ENCODE measurements at regions not wholly inside any gene's neighbourhood (a gene's known extent, or its start where the extent isn't known, plus 50 kb on each side); places are given as distances from the start of the nearest gene placed in this dataset.

GRCh38 chr5:91235271-91235694 lies 147.8 kb downstream of the ARRDC3 start:
- H2BK12ac ChIP-seq (ENCODE audit: low read depth, low read length) = no peak overlapping the region
- H2BK120ac ChIP-seq (replicated peaks; ENCODE audit: low read depth, low read length) = no peak overlapping the region
- no peak overlapping the region for H2BK15ac ChIP-seq (ENCODE audit: low read length)
- no peak overlapping the region for H3K14ac ChIP-seq (ENCODE audit: insufficient read length)
- FAIRE-seq (no peak), DNase-seq (ENCODE audit: low read depth in 1 of 2, low spot score in 2 of 2) (no peak)
- no peak for TF ChIP-seq SP1 (IDR thresholded peaks at IDR 0.05; ENCODE audit: low read depth, low read length)
- TF ChIP-seq GTF2F1 (IDR thresholded peaks at IDR 0.05; ENCODE audit: borderline replicate concordance, low read depth, low read length) = no peak
- no peak for TF ChIP-seq CBX8 (IDR thresholded peaks at IDR 0.05; ENCODE audit: borderline replicate concordance, low read depth, low read length)
- TF ChIP-seq TAF7 (optimal IDR thresholded peaks at IDR 0.05; ENCODE audit: borderline replicate concordance, low read depth, low read length) = no peak
- TF ChIP-seq CTBP2 (IDR thresholded peaks at IDR 0.05; ENCODE audit: borderline replicate concordance, insufficient read depth, insufficient read length, low read length) = no peak
- TF ChIP-seq MAFK (IDR thresholded peaks at IDR 0.05; ENCODE audit: low read depth, low read length) = no peak
- TF ChIP-seq JUND (IDR thresholded peaks at IDR 0.05; ENCODE audit: low read length) = no peak
- TF ChIP-seq ATF3 (IDR thresholded peaks at IDR 0.05; ENCODE audit: insufficient read depth, low read depth, low read length) = no peak
- no peak for TF ChIP-seq CREB1 (IDR thresholded peaks at IDR 0.05)
- TF ChIP-seq POLR2A (IDR thresholded peaks at IDR 0.05; ENCODE audit: control extremely low read depth in 1 of 2, low read depth in 2 of 2, low read length in 2 of 2) = no peak
- TF ChIP-seq TAF1 (IDR thresholded peaks at IDR 0.05; ENCODE audit: low read depth, low read length) = no peak
- no peak for TF ChIP-seq FOSL1 (IDR thresholded peaks at IDR 0.05; ENCODE audit: insufficient read depth, low read depth, low read length)
- H2AFZ ChIP-seq (ENCODE audit: low read length) = no peak overlapping the region
- no peak overlapping the region for H3K18ac ChIP-seq (ENCODE audit: extremely low read depth, low read length)
- WGBS, 2 experiments (ENCODE audit: extremely low coverage in 1 of 2, insufficient coverage in 1 of 2, insufficient read length in 1 of 2, insufficient replicate concordance in 2 of 2, low coverage in 1 of 2, low lambda C conversion rate in 2 of 2, missing lambda C conversion rate in 1 of 2) = 98% methylated on average over 2 of the region's 2 CpGs; no CpG with 5 or more reads in 1 of the 2 experiments
- no peak overlapping the region for H3K56ac ChIP-seq (replicated peaks; ENCODE audit: insufficient read length, low read depth, low read length)
- ChIA-PET CTCF (ENCODE audit: partially characterized antibody) (interaction anchor here (1.0 to 4.3 kb wide), 5 partner anchors 9 to 184 kb away, joined by 4 to 28 read pairs (median 5); no protein-coding TSS in a partner anchor), POLR2A (ENCODE audit: partially characterized antibody) (interaction anchor here (0.8 to 2.1 kb wide), 2 partner anchors 15 to 148 kb away, joined by 3 to 6 read pairs; partner anchors contain the start of gene ARRDC3)
- H2BK5ac ChIP-seq (ENCODE audit: low read depth, low read length) = no peak overlapping the region
- no peaks in the 10 kb centered on the region for H3K79me2 ChIP-seq (ENCODE audit: control insufficient read depth in 1 of 2, insufficient read depth in 2 of 2, low read length in 2 of 2)
- no peaks in the 10 kb centered on the region for H4K20me1 ChIP-seq (replicated peaks in 1 of 2; ENCODE audit: control insufficient read depth in 1 of 2, insufficient read depth in 2 of 2, low read length in 2 of 2)
- H3K4me3 ChIP-seq (ENCODE audit: extremely low read depth in 1 of 4, insufficient read depth in 2 of 4, low read depth in 3 of 4, low read length in 4 of 4) = no peak overlapping the region
- H3K9ac ChIP-seq (replicated peaks in 1 of 4; ENCODE audit: extremely low read depth in 1 of 4, low read depth in 3 of 4, low read length in 3 of 4) = no peak overlapping the region
- H4K5ac ChIP-seq (ENCODE audit: insufficient read length, low read depth, low read length) = no peak overlapping the region
- no peak overlapping the region for H2BK20ac ChIP-seq (ENCODE audit: low read length)
- H2AK5ac ChIP-seq (ENCODE audit: low read depth, low read length) = no peak overlapping the region
- 0 out of 4 replicates have a peak, but pooled peaks cover 0 to 2% of the 10 kb centered on the region in 2 experiments for H3K9me3 ChIP-seq (ENCODE audit: insufficient read depth in 2 of 2, low read depth in 1 of 2, low read length in 1 of 2)
- no peak overlapping the region for H3K27ac ChIP-seq (ENCODE audit: low read depth, low read length)
- H3K27me3 ChIP-seq (replicated peaks in 1 of 4; ENCODE audit: control insufficient read depth in 3 of 4, extremely low read depth in 1 of 4, insufficient read depth in 3 of 4, low read length in 3 of 4) = no peaks in the 10 kb centered on the region
- H3K23me2 ChIP-seq (ENCODE audit: low read depth, low read length) = no peaks in the 10 kb centered on the region
- no peaks in the 10 kb centered on the region for H3K36me3 ChIP-seq (ENCODE audit: control insufficient read depth in 2 of 4, insufficient read depth in 4 of 4, low read length in 3 of 4)
- H4K91ac ChIP-seq (replicated peaks; ENCODE audit: insufficient read length, low read length) = no peak overlapping the region
- no peak overlapping the region for H4K8ac ChIP-seq (ENCODE audit: extremely low read depth, insufficient read depth, low read length)
- H3K4me1 ChIP-seq (replicated peaks in 1 of 4; ENCODE audit: control insufficient read depth in 3 of 4, insufficient read depth in 4 of 4, low read length in 3 of 4) = no peaks in the 10 kb centered on the region
- no peak overlapping the region for H3K4ac ChIP-seq (replicated peaks; ENCODE audit: insufficient read length, low read depth, low read length)
- no peaks in the 10 kb centered on the region for H3K79me1 ChIP-seq (ENCODE audit: low read depth, low read length)
- H3K23ac ChIP-seq (ENCODE audit: insufficient read length) = no peak overlapping the region
- H3K4me2 ChIP-seq (ENCODE audit: insufficient read depth in 1 of 2, low read depth in 2 of 2, low read length in 2 of 2) = no peak overlapping the region

Data from H1 (cell line).